Upper lobe of left lung (tissue), 4 donors: ENCODE measurements at regions not wholly inside any gene's neighbourhood (a gene's known extent, or its start where the extent isn't known, plus 50 kb on each side); places are given as distances from the start of the nearest gene placed in this dataset.

Source experiments
- CTCF ChIP-seq, 6 experiments: fragments of 450-650 bp in 4 of 6; fragments of 200-600 bp in 2 of 6; sonication (generic) in 2 of 6; IDR thresholded peaks; one replicate each; pipeline ENCODE4 v1.5.1; 2016 to 2019; ENCODE audit warnings: antibody characterized with exemption in 6 of 6
- POLR2A ChIP-seq, 4 donors: fragments of 450-650 bp; IDR thresholded peaks; one replicate each; pipeline ENCODE4 v1.5.1; 2016 to 2017; ENCODE audit warnings: antibody characterized with exemption in 4 of 4, mild to moderate bottlenecking in 2 of 4

GRCh38 chrX:95797344-95797743 lies 887.3 kb upstream of the DIAPH2 start:
- TF ChIP-seq CTCF (IDR thresholded peaks at IDR 0.05) (no peak), POLR2A (IDR thresholded peaks at IDR 0.05) (no peak)
